GM12891 (cell line): ENCODE measurements at regions not wholly inside any gene's neighbourhood (a gene's known extent, or its start where the extent isn't known, plus 50 kb on each side); places are given as distances from the start of the nearest gene placed in this dataset.

Experiments used
- DNase-seq: peaks from one replicate; pipeline ENCODE4 v3.0.0; 2011; ENCODE audit warnings: low spot score; ENCODE audit not compliant: insufficient read length
- FAIRE-seq: peaks from 2 replicates; lab custom pipeline; 2011; peaks lifted over from hg19 to GRCh38; lab: Jason Lieb, UNC
- PAX5 ChIP-seq: IDR thresholded peaks from 2 replicates; pipeline ENCODE4 v1.6.1; 2011; ENCODE audit warnings: low read length, moderate library complexity, mild to moderate bottlenecking; ENCODE audit not compliant: insufficient read depth, severe bottlenecking
- POLR2A ChIP-seq: IDR thresholded peaks from 2 replicates; pipeline ENCODE4 v1.6.1; 2011; ENCODE audit warnings: low read depth, low read length, control low read depth
- POLR2AphosphoS5 ChIP-seq: IDR thresholded peaks from 2 replicates; pipeline ENCODE4 v1.6.1; 2011; ENCODE audit warnings: low read depth, low read length, control low read depth
- POU2F2 ChIP-seq: IDR thresholded peaks from 2 replicates; pipeline ENCODE4 v1.6.1; 2011; ENCODE audit warnings: low read depth, mild to moderate bottlenecking, control low read depth, low read length, moderate library complexity
- SPI1 ChIP-seq: IDR thresholded peaks from 2 replicates; pipeline ENCODE4 v1.6.1; 2011; ENCODE audit warnings: low read depth, low read length, control low read depth
- TAF1 ChIP-seq: IDR thresholded peaks from 2 replicates; pipeline ENCODE4 v1.6.1; 2011; ENCODE audit warnings: low read depth, low read length, control low read depth

DNA sequence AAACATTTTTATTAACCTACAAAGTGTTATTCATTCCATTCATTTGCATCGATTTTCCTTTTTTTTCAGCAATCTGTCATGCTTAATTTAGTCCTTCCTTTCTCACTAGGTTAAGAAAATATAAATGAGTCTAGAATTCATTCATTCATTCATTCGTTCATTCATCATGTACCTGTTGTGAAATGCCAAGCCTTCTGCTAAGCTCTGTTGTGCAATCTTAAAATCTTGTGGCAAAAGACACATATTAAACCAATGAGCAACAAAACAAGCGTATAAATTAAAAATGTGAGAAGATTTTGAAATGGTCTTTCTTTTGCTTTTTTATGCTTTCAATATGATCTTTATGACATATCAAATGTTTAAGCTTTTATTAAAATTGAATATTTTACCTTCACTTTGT is 88.6 kb upstream of the MAD2L1 start:
- no peak for DNase-seq
- no peak for FAIRE-seq
- TF ChIP-seq POLR2A (no peak), TAF1 (no peak), POLR2AphosphoS5 (no peak), PAX5 (no peak), SPI1 (no peak), POU2F2 (no peak)

DNA sequence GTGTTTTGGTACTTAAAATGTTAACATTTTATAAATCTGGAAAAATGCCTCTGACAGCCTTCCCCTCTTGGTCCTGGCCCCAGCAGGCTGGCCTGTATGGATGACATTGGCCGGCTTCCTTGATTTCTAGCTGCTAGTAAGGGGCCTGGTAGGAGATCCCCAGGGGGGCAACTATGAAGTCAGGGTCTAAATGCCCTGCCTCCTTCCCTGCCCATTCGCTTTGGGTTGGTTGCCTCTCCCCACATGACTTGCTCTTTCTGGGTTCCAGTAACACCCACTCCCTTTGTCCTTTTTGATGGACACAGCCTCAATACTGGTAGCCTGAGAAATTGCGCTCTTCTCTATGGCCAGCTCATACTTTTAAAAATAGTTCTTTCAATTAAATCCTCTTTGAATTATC is 78.0 kb upstream of the MAD2L1 start:
- FAIRE-seq, result no peak
- no peak for DNase-seq
- TF ChIP-seq SPI1, result no peak
- TF ChIP-seq POLR2AphosphoS5, result no peak
- no peak for TF ChIP-seq PAX5
- TF ChIP-seq TAF1, result no peak
- TF ChIP-seq POU2F2, result no peak
- TF ChIP-seq POLR2A, result no peak

DNA sequence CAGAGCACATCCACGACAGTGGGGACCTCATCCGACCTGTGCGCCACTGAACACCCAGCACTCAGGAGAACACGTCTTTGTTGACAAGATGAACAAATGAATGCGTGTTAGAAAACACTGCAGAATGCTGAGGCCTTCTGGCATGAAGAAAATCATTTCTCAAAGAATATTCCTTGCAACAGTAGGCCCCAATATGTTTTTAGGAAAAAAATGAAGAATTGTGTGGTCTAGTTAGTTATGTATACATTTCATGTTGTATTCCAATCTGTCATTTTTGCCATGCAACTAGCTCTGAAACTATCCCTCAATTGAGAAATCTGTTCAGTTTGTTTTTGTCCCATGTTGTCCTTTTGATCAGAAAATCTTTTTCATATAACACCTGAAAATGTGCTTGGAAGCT is 77.4 kb upstream of the MAD2L1 start:
- no peak for DNase-seq

DNA sequence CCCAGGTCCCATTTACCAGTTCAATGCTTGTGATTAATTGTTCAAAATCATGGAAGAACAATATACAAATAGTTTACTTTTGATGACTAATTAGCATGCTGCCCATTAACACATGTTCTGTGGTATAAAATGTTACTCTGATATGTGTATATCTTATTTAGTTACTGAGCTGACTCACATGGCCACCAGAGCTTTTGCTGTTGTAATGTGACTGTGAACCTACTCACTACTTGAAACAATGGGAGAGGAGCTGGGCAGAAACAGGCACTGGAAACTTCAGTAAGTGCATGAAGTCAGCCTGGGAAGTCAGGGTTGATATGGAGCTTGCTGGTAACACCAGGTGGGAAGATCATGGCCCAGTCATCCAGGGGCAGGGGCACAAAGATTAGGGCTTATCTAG is 72.7 kb upstream of the MAD2L1 start:
- FAIRE-seq, result no peak
- TF ChIP-seq POU2F2, result no peak
- no peak for DNase-seq

More for the DNA sequence above, 77.4 kb upstream of the MAD2L1 start:
- no peak for FAIRE-seq
- TF ChIP-seq PAX5 (no peak), SPI1 (no peak)

DNA sequence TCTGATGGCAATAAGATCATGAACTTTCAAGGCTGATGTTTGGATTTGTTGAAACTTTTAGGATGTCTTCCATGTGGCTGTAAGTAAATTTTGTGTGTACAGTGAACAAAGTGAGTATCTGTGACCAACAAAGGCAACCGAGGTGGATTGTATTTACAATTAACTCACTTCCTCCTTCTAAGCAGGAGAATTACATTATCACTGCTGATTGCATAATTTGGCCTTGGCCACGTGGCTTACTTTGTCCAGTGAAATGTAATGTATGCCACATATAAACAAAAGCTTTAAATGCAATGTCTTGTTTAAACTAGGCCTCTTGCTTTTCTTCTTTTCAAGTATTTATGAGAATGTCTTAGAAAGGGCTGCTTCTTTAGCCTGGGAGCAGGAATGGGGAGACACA is 66.3 kb upstream of the MAD2L1 start:
- TF ChIP-seq POLR2A, result no peak
- TF ChIP-seq POU2F2, result no peak
- no peak for TF ChIP-seq SPI1
- TF ChIP-seq TAF1, result no peak
- no peak for FAIRE-seq
- no peak for DNase-seq

DNA sequence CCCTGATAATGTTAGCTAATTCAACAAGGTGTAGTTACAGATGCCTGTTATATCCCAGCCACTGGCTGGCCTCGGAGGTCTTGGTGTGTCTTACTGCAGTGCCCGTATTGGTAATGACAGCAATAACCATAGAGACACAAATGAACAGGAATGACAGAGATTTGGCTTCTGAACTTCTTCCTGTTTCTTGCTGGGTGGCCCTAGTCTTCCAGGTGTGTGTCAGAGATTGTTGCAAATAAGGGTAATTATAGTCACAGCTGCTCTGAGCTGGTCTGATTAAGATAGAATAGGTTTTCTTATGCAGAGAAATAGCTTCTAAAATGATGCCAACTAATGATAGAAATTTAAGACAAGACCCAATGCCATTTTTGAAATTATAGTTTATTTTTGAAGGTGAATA is 64.1 kb upstream of the MAD2L1 start:
- FAIRE-seq (no peak), DNase-seq (no peak)
- TF ChIP-seq TAF1, result no peak
- TF ChIP-seq PAX5, result no peak
- no peak for TF ChIP-seq SPI1
- TF ChIP-seq POLR2AphosphoS5, result no peak
- TF ChIP-seq POU2F2, result no peak
- TF ChIP-seq POLR2A, result no peak
